MM.1S (cell line): ENCODE measurements at regions not wholly inside any gene's neighbourhood (a gene's known extent, or its start where the extent isn't known, plus 50 kb on each side); places are given as distances from the start of the nearest gene placed in this dataset.

Source experiments
- EZH2 ChIP-seq: fragments of 300-600 bp; sonication (generic); optimal IDR thresholded peaks from 2 replicates; pipeline ENCODE3; 2017; ENCODE audit warnings: low read depth, mild to moderate bottlenecking, antibody characterized with exemption, low read length, mixed read lengths
- TF ChIP-seq, protein P1 (sequence below): fragments of 300-600 bp; sonication (generic); IDR thresholded peaks from 2 replicates; pipeline ENCODE4 v1.5.1; 2016; ENCODE audit warnings: antibody characterized with exemption, low read length, mixed read lengths

DNA sequence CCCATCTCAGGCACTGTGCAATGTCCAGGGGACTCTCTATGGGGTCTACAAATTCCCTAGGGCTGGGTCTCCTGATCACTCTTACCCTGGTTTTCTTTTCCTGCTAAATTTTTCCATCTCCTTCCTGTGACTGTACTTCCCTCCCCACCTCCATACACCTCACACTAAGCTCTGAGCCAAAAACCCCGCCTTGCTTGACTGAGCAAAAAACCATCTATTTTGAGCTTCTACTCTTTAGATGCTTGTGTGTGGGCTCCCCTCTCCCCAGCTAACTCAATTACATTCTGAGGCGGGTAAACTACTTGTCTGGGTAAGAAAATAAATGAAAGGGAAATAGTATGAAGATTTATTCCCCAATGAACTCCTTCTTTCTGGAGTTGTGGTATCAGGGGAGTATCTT lies 187.9 kb downstream of the PTPRU start:
- TF ChIP-seq, protein P1, sequence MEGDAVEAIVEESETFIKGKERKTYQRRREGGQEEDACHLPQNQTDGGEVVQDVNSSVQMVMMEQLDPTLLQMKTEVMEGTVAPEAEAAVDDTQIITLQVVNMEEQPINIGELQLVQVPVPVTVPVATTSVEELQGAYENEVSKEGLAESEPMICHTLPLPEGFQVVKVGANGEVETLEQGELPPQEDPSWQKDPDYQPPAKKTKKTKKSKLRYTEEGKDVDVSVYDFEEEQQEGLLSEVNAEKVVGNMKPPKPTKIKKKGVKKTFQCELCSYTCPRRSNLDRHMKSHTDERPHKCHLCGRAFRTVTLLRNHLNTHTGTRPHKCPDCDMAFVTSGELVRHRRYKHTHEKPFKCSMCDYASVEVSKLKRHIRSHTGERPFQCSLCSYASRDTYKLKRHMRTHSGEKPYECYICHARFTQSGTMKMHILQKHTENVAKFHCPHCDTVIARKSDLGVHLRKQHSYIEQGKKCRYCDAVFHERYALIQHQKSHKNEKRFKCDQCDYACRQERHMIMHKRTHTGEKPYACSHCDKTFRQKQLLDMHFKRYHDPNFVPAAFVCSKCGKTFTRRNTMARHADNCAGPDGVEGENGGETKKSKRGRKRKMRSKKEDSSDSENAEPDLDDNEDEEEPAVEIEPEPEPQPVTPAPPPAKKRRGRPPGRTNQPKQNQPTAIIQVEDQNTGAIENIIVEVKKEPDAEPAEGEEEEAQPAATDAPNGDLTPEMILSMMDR = no peak
- TF ChIP-seq EZH2 = no peak
